Femur (tissue), 1 donor: ENCODE measurements at regions not wholly inside any gene's neighbourhood (a gene's known extent, or its start where the extent isn't known, plus 50 kb on each side); places are given as distances from the start of the nearest gene placed in this dataset.
"Not testable (repeated sequence)": the region's sequence is repeated elsewhere in the genome, so short reads cannot be mapped to it uniquely, and the experiment has no call there.

ENCODE experiments used
- DNase-seq: peaks from one replicate; pipeline ENCODE4 v3.0.0-alpha.2; 2017

- no peak for DNase-seq
These were observed 253.8 kb upstream of the RAB4A start for GRCh38 chr1:229017091-229017490.

GRCh38 chr1:229018674-229019295 is 252.1 kb upstream of the RAB4A start:
- DNase-seq = no peak

GRCh38 chr1:229019663-229020271 is 251.1 kb upstream of the RAB4A start:
- no peak for DNase-seq

GRCh38 chr1:229021034-229021433 is 249.9 kb upstream of the RAB4A start:
- DNase-seq = not testable (repeated sequence)

GRCh38 chr1:229022595-229023333 is 248.1 kb upstream of the RAB4A start:
- peak; percentile 46 for DNase-seq

- no peak for DNase-seq
These were observed 247.1 kb upstream of the RAB4A start for GRCh38 chr1:229023651-229024300.

GRCh38 chr1:229024528-229025130 is 246.3 kb upstream of the RAB4A start:
- no peak for DNase-seq

- DNase-seq = no peak
These were observed 245.3 kb upstream of the RAB4A start for GRCh38 chr1:229025576-229025975.

GRCh38 chr1:229027158-229027557 is 243.8 kb upstream of the RAB4A start:
- DNase-seq = no peak

GRCh38 chr1:229027622-229028182 is 243.2 kb upstream of the RAB4A start:
- peak; percentile 62 for DNase-seq

- no peak for DNase-seq
These were observed 242.4 kb upstream of the RAB4A start for GRCh38 chr1:229028544-229028943.

- no peak for DNase-seq
These were observed 241.7 kb upstream of the RAB4A start for GRCh38 chr1:229028987-229029878.

GRCh38 chr1:229029879-229030235 is 241.1 kb upstream of the RAB4A start:
- DNase-seq = no peak

- no peak for DNase-seq
These were observed 240.3 kb upstream of the RAB4A start for GRCh38 chr1:229030630-229031029.

- no peak for DNase-seq
These were observed 239.8 kb upstream of the RAB4A start for GRCh38 chr1:229031061-229031460.

- DNase-seq = no peak
These were observed 239.2 kb upstream of the RAB4A start for GRCh38 chr1:229031481-229032341.

- DNase-seq = peak; percentile 48
These were observed 238.5 kb upstream of the RAB4A start for GRCh38 chr1:229032375-229032774.

GRCh38 chr1:229033480-229033879 is 237.4 kb upstream of the RAB4A start:
- no peak for DNase-seq

GRCh38 chr1:229034342-229034741 is 236.6 kb upstream of the RAB4A start:
- peak; percentile 67 for DNase-seq

GRCh38 chr1:229035054-229035747 is 235.7 kb upstream of the RAB4A start:
- no peak for DNase-seq
